H9 (cell line): ENCODE measurements at regions not wholly inside any gene's neighbourhood (a gene's known extent, or its start where the extent isn't known, plus 50 kb on each side); places are given as distances from the start of the nearest gene placed in this dataset.

Experiments used
- DNase-seq: peaks from one replicate; pipeline ENCODE4 v3.0.0-alpha.2; 2017
- H2AFZ ChIP-seq: one replicate; pipeline ENCODE4 v1.6.1; 2013; ENCODE audit warnings: mild to moderate bottlenecking, low read length, control low read depth, moderate library complexity
- H2AK5ac ChIP-seq: 2 replicates; pipeline ENCODE4 v1.6.1; 2013; ENCODE audit warnings: low read length, control low read depth, mixed read lengths; ENCODE audit not compliant: insufficient read length
- H2BK120ac ChIP-seq: one replicate; pipeline ENCODE4 v1.6.1; 2013; ENCODE audit warnings: low read depth, mild to moderate bottlenecking, low read length, control low read depth, inconsistent platforms; ENCODE audit not compliant: poor library complexity, severe bottlenecking
- H2BK12ac ChIP-seq: 2 replicates; pipeline ENCODE4 v1.6.1; 2013; ENCODE audit warnings: low read length, control low read depth, mixed read lengths, low read depth; ENCODE audit not compliant: insufficient read length
- H2BK15ac ChIP-seq: 2 replicates; pipeline ENCODE4 v1.6.1; 2013; ENCODE audit warnings: low read depth, low read length, control low read depth
- H2BK20ac ChIP-seq: one replicate; pipeline ENCODE4 v1.6.1; 2013; ENCODE audit warnings: low read depth, mild to moderate bottlenecking, low read length, control low read depth, inconsistent platforms; ENCODE audit not compliant: poor library complexity, severe bottlenecking
- H2BK5ac ChIP-seq: 2 replicates; pipeline ENCODE4 v1.6.1; 2013; ENCODE audit warnings: low read length, control low read depth, mixed read lengths; ENCODE audit not compliant: insufficient read length
- H3K14ac ChIP-seq: 2 replicates; pipeline ENCODE4 v1.6.1; 2013; ENCODE audit warnings: low read length, control low read depth; ENCODE audit not compliant: insufficient read depth
- H3K18ac ChIP-seq: 2 replicates; pipeline ENCODE4 v1.6.1; 2013; ENCODE audit warnings: low read depth, mild to moderate bottlenecking, mixed read lengths, low read length, control low read depth; ENCODE audit not compliant: insufficient read length
- H3K23ac ChIP-seq: 2 replicates; pipeline ENCODE4 v1.6.1; 2013; ENCODE audit warnings: low read length, control low read depth, mixed read lengths, low read depth; ENCODE audit not compliant: insufficient read length
- H3K23me2 ChIP-seq: 2 replicates; pipeline ENCODE4 v1.6.1; 2013; ENCODE audit warnings: low read depth, mild to moderate bottlenecking, mixed read lengths, low read length, control low read depth; ENCODE audit not compliant: insufficient read length, poor library complexity, severe bottlenecking
- H3K27ac ChIP-seq: 2 replicates; pipeline ENCODE4 v1.5.1; 2013; ENCODE audit warnings: low read length, control low read depth, mixed read lengths, low read depth; ENCODE audit not compliant: insufficient read length
- H3K27me3 ChIP-seq: 2 replicates; pipeline ENCODE4 v1.6.1; 2013; ENCODE audit warnings: low read length, control low read depth, inconsistent platforms; ENCODE audit not compliant: insufficient read depth
- H3K4ac ChIP-seq: 2 replicates; pipeline ENCODE4 v1.6.1; 2013; ENCODE audit warnings: low read depth, mild to moderate bottlenecking, control low read depth, inconsistent platforms, low read length, moderate library complexity
- H3K4me1 ChIP-seq: 2 replicates; pipeline ENCODE4 v1.6.1; 2013; ENCODE audit warnings: low read length, control low read depth, inconsistent platforms; ENCODE audit not compliant: insufficient read depth
- H3K4me2 ChIP-seq: 2 replicates; pipeline ENCODE4 v1.6.1; 2013; ENCODE audit warnings: low read length, control low read depth, mixed read lengths; ENCODE audit not compliant: insufficient read length, insufficient read depth
- H3K56ac ChIP-seq: 2 replicates; pipeline ENCODE4 v1.6.1; 2013; ENCODE audit warnings: low read depth, mild to moderate bottlenecking, mixed read lengths, low read length, control low read depth; ENCODE audit not compliant: insufficient read length
- H3K79me1 ChIP-seq: 2 replicates; pipeline ENCODE4 v1.6.1; 2013; ENCODE audit warnings: low read depth, mild to moderate bottlenecking, moderate library complexity, low read length, control low read depth, inconsistent platforms; ENCODE audit not compliant: insufficient read depth, poor library complexity, severe bottlenecking
- H3K79me2 ChIP-seq: 2 replicates; pipeline ENCODE4 v1.6.1; 2013; ENCODE audit warnings: low read length, control low read depth, inconsistent platforms; ENCODE audit not compliant: insufficient read depth
- H3K9ac ChIP-seq: 2 replicates; pipeline ENCODE4 v1.6.1; 2013; ENCODE audit warnings: low read length, control low read depth, mixed read lengths; ENCODE audit not compliant: insufficient read length; ENCODE audit errors: extremely low read depth
- H3K9me3 ChIP-seq: one replicate; pipeline ENCODE4 v1.6.1; 2013; ENCODE audit warnings: low read depth, low read length, inconsistent platforms; ENCODE audit not compliant: control insufficient read depth
- H3T11ph ChIP-seq: one replicate; pipeline ENCODE4 v1.6.1; 2013; ENCODE audit warnings: mild to moderate bottlenecking, low read length, control low read depth, inconsistent platforms
- H4K20me1 ChIP-seq: one replicate; pipeline ENCODE4 v1.6.1; 2013; ENCODE audit not compliant: control insufficient read depth, insufficient read length, insufficient read depth
- H4K5ac ChIP-seq: 2 replicates; pipeline ENCODE4 v1.6.1; 2013; ENCODE audit warnings: low read depth, mild to moderate bottlenecking, mixed read lengths, low read length, control low read depth; ENCODE audit not compliant: insufficient read length
- H4K8ac ChIP-seq: replicated peaks from 2 replicates; pipeline ENCODE4 v1.6.1; 2013; ENCODE audit warnings: low read length, control low read depth, mixed read lengths, low read depth; ENCODE audit not compliant: insufficient read length
- H4K91ac ChIP-seq: 2 replicates; pipeline ENCODE4 v1.6.1; 2013; ENCODE audit warnings: low read depth, mild to moderate bottlenecking, moderate library complexity, mixed read lengths, low read length, control low read depth; ENCODE audit not compliant: insufficient read length
- H3K27ac Mint-ChIP-seq, 3 experiments: 2 replicates in 2 of 3; 3 replicates in 1 of 3; pipeline ENCODE4 v1.8.0; 2020 to 2021; ENCODE audit warnings: mixed read lengths in 3 of 3, mild to moderate bottlenecking in 1 of 3, moderate library complexity in 1 of 3
- H3K27me3 Mint-ChIP-seq: 2 replicates; pipeline ENCODE4 v1.8.0; 2021; ENCODE audit warnings: low read depth, mild to moderate bottlenecking, moderate library complexity, mixed read lengths
- H3K36me3 Mint-ChIP-seq, 3 experiments: 2 replicates in 2 of 3; 3 replicates in 1 of 3; pipeline ENCODE4 v1.8.0; 2020 to 2021; ENCODE audit warnings: low read depth in 3 of 3, mixed read lengths in 3 of 3; ENCODE audit not compliant: insufficient read depth in 1 of 3
- H3K4me1 Mint-ChIP-seq, 2 experiments: 2 replicates each; pipeline ENCODE4 v1.8.0; 2020; ENCODE audit warnings: mixed read lengths in 2 of 2
- H3K4me3 Mint-ChIP-seq, 2 experiments: 2 replicates in 1 of 2; 3 replicates in 1 of 2; pipeline ENCODE4 v1.8.0; 2020 to 2021; ENCODE audit warnings: mild to moderate bottlenecking in 2 of 2, mixed read lengths in 2 of 2, moderate library complexity in 1 of 2
- H3K9me3 Mint-ChIP-seq, 2 experiments: 2 replicates in 1 of 2; 3 replicates in 1 of 2; pipeline ENCODE4 v1.8.0; 2020; ENCODE audit warnings: mild to moderate bottlenecking in 2 of 2, mixed read lengths in 2 of 2, moderate library complexity in 1 of 2
- WGBS: extraction: QIAGEN DNeasy Blood & Tissue Kit; methylation state at CpG from one replicate; pipeline ENCODE4 v1.1.7; 2013; ENCODE audit warnings: missing lambda C conversion rate, low lambda C conversion rate, mixed read lengths; ENCODE audit not compliant: insufficient read length; ENCODE audit errors: extremely low coverage; 5-methylcytosine and 5-hydroxymethylcytosine counted together
- TF ChIP-seq, protein P1 (sequence below): fragments of 200-600 bp; sonication (generic); conservative IDR thresholded peaks from 3 replicates; pipeline ENCODE4 v1.8.0; 2021; ENCODE audit warnings: antibody characterized with exemption, mild to moderate bottlenecking

- Histone ChIP-seq H2AFZ (no peak overlapping the region), H3K4me1 (no peaks in the 10 kb centered on the region), H2AK5ac (no peak overlapping the region), H2BK15ac (no peak overlapping the region), H3K56ac (no peak overlapping the region), H4K8ac (no peak overlapping the region), H4K91ac (no peak overlapping the region), H3T11ph (no peak overlapping the region), H3K9me3 (no peaks in the 10 kb centered on the region), H3K27me3 (no peaks in the 10 kb centered on the region), H2BK12ac (no peak overlapping the region), H3K4ac (no peak overlapping the region), H2BK5ac (no peak overlapping the region), H3K18ac (no peak overlapping the region), H4K20me1 (no peaks in the 10 kb centered on the region), H3K79me2 (no peaks in the 10 kb centered on the region), H3K23me2 (no peaks in the 10 kb centered on the region), H3K27ac (no peak overlapping the region), H4K5ac (no peak overlapping the region), H3K4me2 (no peak overlapping the region), H3K23ac (no peak overlapping the region), H3K9ac (no peak overlapping the region), H3K79me1 (no peaks in the 10 kb centered on the region), H3K14ac (no peak overlapping the region), H2BK120ac (no peak overlapping the region), H2BK20ac (no peak overlapping the region)
- TF ChIP-seq, protein P1, sequence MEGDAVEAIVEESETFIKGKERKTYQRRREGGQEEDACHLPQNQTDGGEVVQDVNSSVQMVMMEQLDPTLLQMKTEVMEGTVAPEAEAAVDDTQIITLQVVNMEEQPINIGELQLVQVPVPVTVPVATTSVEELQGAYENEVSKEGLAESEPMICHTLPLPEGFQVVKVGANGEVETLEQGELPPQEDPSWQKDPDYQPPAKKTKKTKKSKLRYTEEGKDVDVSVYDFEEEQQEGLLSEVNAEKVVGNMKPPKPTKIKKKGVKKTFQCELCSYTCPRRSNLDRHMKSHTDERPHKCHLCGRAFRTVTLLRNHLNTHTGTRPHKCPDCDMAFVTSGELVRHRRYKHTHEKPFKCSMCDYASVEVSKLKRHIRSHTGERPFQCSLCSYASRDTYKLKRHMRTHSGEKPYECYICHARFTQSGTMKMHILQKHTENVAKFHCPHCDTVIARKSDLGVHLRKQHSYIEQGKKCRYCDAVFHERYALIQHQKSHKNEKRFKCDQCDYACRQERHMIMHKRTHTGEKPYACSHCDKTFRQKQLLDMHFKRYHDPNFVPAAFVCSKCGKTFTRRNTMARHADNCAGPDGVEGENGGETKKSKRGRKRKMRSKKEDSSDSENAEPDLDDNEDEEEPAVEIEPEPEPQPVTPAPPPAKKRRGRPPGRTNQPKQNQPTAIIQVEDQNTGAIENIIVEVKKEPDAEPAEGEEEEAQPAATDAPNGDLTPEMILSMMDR, result no peak
- H3K9me3 Mint-ChIP-seq, result no peaks in the 10 kb centered on the region
- DNase-seq, result no peak
- no peaks in the 10 kb centered on the region for H3K27me3 Mint-ChIP-seq
- no peaks in the 10 kb centered on the region; a peak in 1 of 7 replicates for H3K36me3 Mint-ChIP-seq
- H3K4me3 Mint-ChIP-seq, result no peak overlapping the region
- H3K27ac Mint-ChIP-seq, result no peak overlapping the region
- H3K4me1 Mint-ChIP-seq, result peaks cover 6 to 12% of the 10 kb centered on the region in 2 experiments
- no CpG with 5 or more reads among the region's 5 CpGs for WGBS
These were observed 423.8 kb upstream of the SULF2 start for GRCh38 chr20:48209102-48209501.
